Psoas muscle (tissue), 7 donors: ENCODE measurements at regions not wholly inside any gene's neighbourhood (a gene's known extent, or its start where the extent isn't known, plus 50 kb on each side); places are given as distances from the start of the nearest gene placed in this dataset.

Source experiments
- ATAC-seq, 4 donors: fragments of 200-7000 bp; cut with Tn5 transposase; one replicate each; pipeline ENCODE4 v1.9.1; 2020; ENCODE audit warnings: moderate library complexity in 3 of 4, mild to moderate bottlenecking in 2 of 4
- DNase-seq, 2 donors: peaks; one replicate each; pipeline ENCODE4 v3.0.0-alpha.2; 2020
- H3K27ac ChIP-seq: fragments of 200-600 bp; one replicate; pipeline ENCODE4 v1.8.0; 2022
- H3K27me3 ChIP-seq, 3 donors: fragments of 200-600 bp in 1 of 3; one replicate each; pipeline versions ENCODE4 v1.6.1 to v1.8.0; 2013 to 2022; ENCODE audit warnings: low read length in 2 of 3, mild to moderate bottlenecking in 2 of 3, moderate library complexity in 1 of 3; ENCODE audit not compliant: insufficient read depth in 3 of 3
- H3K36me3 ChIP-seq, 2 donors: fragments of 200-600 bp in 1 of 2; one replicate each; pipeline versions ENCODE4 v1.6.1 to v1.8.0; 2013 to 2022; ENCODE audit warnings: low read depth in 1 of 2, mild to moderate bottlenecking in 1 of 2, moderate library complexity in 1 of 2; ENCODE audit not compliant: insufficient read depth in 1 of 2
- H3K4me1 ChIP-seq: fragments of 200-600 bp; one replicate; pipeline ENCODE4 v1.8.0; 2022
- H3K4me3 ChIP-seq: fragments of 200-600 bp; one replicate; pipeline ENCODE4 v1.8.0; 2022; ENCODE audit warnings: mild to moderate bottlenecking
- H3K9me3 ChIP-seq: fragments of 200-600 bp; one replicate; pipeline ENCODE4 v1.8.0; 2022
- CTCF ChIP-seq: fragments of 200-600 bp; IDR thresholded peaks from one replicate; pipeline ENCODE4 v1.8.0; 2022; ENCODE audit warnings: antibody characterized with exemption
- WGBS, 3 donors: extraction: QIAGEN DNeasy Blood & Tissue Kit; methylation state at CpG; one replicate each; pipeline versions ENCODE4 v1.1.6 to v1.1.7; 2013; 5-methylcytosine and 5-hydroxymethylcytosine counted together
- intact Hi-C, 2 donors: fragments of 100-400 bp; cut with DNase I; formaldehyde crosslinking; loops; one replicate each; pipeline versions ENCODE4 v1.11.0 to v1.14.2; 2022
- donor health status: healthy with polysubstance abuse.
- donor health status: DM: no; HTN: no; CAD: no; lungs with moderate emphysema.
- donor health status: Bipolar disorder and iron deficiency.
- donor health status: healthy.
- donor health status: DM: yes; HTN: yes; CAD: no.
- donor health status: DM: no; HTN: no; CAD: no.
- donor health status: DM: yes; HTN: yes; CAD: no.

- intact Hi-C loops = no loop called here
- H3K27ac ChIP-seq = no peak overlapping the region
- no peaks in the 10 kb centered on the region for H3K4me1 ChIP-seq
- no peaks in the 10 kb centered on the region for H3K9me3 ChIP-seq
- ATAC-seq = no peak
- no peak overlapping the region for H3K4me3 ChIP-seq
- WGBS, 3 donors = 92 to 94% (median 94%) methylated on average over 2 of the region's 2 CpGs
- no peak for TF ChIP-seq CTCF
- no peaks in the 10 kb centered on the region for H3K36me3 ChIP-seq
- no peak for DNase-seq
- no peaks in the 10 kb centered on the region for H3K27me3 ChIP-seq
Measured at GRCh38 chr4:179123084-179123483, 1680.8 kb upstream of the AGA start.

- no peak for TF ChIP-seq CTCF
- Histone ChIP-seq H3K4me1 (no peaks in the 10 kb centered on the region), H3K4me3 (no peak overlapping the region), H3K9me3 (no peaks in the 10 kb centered on the region), H3K36me3 (no peaks in the 10 kb centered on the region), H3K27ac (no peak overlapping the region), H3K27me3 (no peaks in the 10 kb centered on the region)
- DNase-seq (no peak), ATAC-seq (no peak)
- WGBS, 3 donors = 87 to 94% (median 92%) methylated on average over 4 of the region's 4 CpGs
- intact Hi-C loops = no loop called here
Measured at GRCh38 chr4:179124419-179124818, 1682.2 kb upstream of the AGA start.

GRCh38 chr4:179124957-179125356 lies 1682.7 kb upstream of the AGA start:
- Histone ChIP-seq H3K27ac (no peak overlapping the region), H3K9me3 (no peaks in the 10 kb centered on the region), H3K27me3 (no peaks in the 10 kb centered on the region), H3K4me3 (no peak overlapping the region), H3K4me1 (no peaks in the 10 kb centered on the region), H3K36me3 (no peaks in the 10 kb centered on the region)
- DNase-seq = no peak
- no peak for ATAC-seq
- intact Hi-C loops = no loop called here
- 45 to 74% (median 57%) methylated on average over 1 of the region's 1 CpG for WGBS, 3 donors
- TF ChIP-seq CTCF = no peak

GRCh38 chr4:179125870-179126269 lies 1683.6 kb upstream of the AGA start:
- Histone ChIP-seq H3K27ac (no peak overlapping the region), H3K36me3 (no peaks in the 10 kb centered on the region), H3K9me3 (no peaks in the 10 kb centered on the region), H3K4me3 (no peak overlapping the region), H3K27me3 (no peaks in the 10 kb centered on the region), H3K4me1 (no peaks in the 10 kb centered on the region)
- intact Hi-C loops = no loop called here
- TF ChIP-seq CTCF = no peak
- 30 to 40% (median 39%) methylated on average over 2 of the region's 2 CpGs for WGBS, 3 donors
- ATAC-seq (no peak), DNase-seq (no peak)

- Histone ChIP-seq H3K36me3 (no peaks in the 10 kb centered on the region), H3K9me3 (no peaks in the 10 kb centered on the region), H3K27me3 (no peaks in the 10 kb centered on the region), H3K4me1 (no peaks in the 10 kb centered on the region), H3K27ac (no peak overlapping the region), H3K4me3 (no peak overlapping the region)
- intact Hi-C loops = no loop called here
- no peak for DNase-seq
- TF ChIP-seq CTCF = no peak
- no peak for ATAC-seq
- 76 to 81% (median 78%) methylated on average over 4 of the region's 4 CpGs for WGBS, 3 donors
Measured at GRCh38 chr4:179128299-179128698, 1686.1 kb upstream of the AGA start.
